Transverse colon (tissue), 3 donors: ENCODE measurements at regions not wholly inside any gene's neighbourhood (a gene's known extent, or its start where the extent isn't known, plus 50 kb on each side); places are given as distances from the start of the nearest gene placed in this dataset.

Source experiments
- EP300 ChIP-seq: sonication (generic); formaldehyde crosslinking; IDR thresholded peaks from one replicate; pipeline ENCODE4 v1.6.1; 2017; ENCODE audit warnings: antibody characterized with exemption, low read depth
- POLR2A ChIP-seq: fragments of 450-650 bp; IDR thresholded peaks from one replicate; pipeline ENCODE4 v1.6.1; 2016; ENCODE audit warnings: antibody characterized with exemption, mild to moderate bottlenecking, moderate library complexity
- TF ChIP-seq, protein P1 (sequence below), 5 experiments: fragments of 200-600 bp in 3 of 5; fragments of 450-650 bp in 2 of 5; sonication (generic) in 3 of 5; IDR thresholded peaks; 1 replicate in 2 of 5; 2 replicates in 3 of 5; pipeline ENCODE4 v1.5.1; 2016 to 2017; ENCODE audit warnings: antibody characterized with exemption in 5 of 5, inconsistent platforms in 3 of 5, mild to moderate bottlenecking in 2 of 5, moderate library complexity in 1 of 5

DNA sequence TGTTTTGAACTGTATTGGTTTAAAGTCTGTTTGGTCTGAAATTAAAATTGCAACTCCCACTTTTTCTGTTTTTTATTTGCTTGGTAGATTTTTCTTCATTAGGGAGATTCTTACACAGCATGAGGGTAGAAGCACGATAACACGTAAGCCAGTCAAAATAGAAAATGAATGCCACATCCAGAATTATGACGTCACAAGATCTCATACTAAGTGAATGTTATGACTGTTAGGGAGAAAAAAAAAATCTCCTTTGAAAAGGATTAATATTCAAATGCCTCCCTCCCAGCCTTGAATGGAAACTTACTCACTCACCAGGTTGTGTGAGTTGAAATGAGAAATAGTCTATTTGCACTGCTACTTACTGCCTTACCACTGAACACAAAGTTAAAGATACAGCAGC, 670.8 kb downstream of the TFAP2A start:
- TF ChIP-seq, protein P1, sequence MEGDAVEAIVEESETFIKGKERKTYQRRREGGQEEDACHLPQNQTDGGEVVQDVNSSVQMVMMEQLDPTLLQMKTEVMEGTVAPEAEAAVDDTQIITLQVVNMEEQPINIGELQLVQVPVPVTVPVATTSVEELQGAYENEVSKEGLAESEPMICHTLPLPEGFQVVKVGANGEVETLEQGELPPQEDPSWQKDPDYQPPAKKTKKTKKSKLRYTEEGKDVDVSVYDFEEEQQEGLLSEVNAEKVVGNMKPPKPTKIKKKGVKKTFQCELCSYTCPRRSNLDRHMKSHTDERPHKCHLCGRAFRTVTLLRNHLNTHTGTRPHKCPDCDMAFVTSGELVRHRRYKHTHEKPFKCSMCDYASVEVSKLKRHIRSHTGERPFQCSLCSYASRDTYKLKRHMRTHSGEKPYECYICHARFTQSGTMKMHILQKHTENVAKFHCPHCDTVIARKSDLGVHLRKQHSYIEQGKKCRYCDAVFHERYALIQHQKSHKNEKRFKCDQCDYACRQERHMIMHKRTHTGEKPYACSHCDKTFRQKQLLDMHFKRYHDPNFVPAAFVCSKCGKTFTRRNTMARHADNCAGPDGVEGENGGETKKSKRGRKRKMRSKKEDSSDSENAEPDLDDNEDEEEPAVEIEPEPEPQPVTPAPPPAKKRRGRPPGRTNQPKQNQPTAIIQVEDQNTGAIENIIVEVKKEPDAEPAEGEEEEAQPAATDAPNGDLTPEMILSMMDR (IDR thresholded peaks at IDR 0.05) = no peak
- TF ChIP-seq POLR2A (no peak), EP300 (no peak)
